ENCODE measurements at regions not wholly inside any gene's neighbourhood (a gene's known extent, or its start where the extent isn't known, plus 50 kb on each side); places are given as distances from the start of the nearest gene placed in this dataset.

DNA sequence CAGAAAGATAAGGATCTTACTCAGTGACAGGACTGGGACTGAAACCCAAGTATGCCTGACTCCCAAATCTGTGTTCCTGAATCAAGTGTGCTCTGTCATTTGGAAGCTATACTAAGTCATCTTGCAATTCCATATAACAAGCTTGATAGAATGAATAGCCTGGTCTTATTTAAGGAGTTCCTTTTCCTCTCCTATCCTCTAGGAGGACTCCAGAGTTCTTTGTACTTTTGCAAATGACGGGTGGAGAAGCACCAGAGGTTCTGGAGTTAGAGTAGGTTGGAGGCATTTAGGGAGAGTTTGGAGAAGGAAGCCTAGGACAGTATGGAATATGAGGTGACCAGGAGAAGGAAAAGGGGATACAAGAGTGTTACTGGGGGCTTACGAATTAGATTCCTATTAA, 92.9 kb upstream of the RCN1 start:
- DNase-seq: peak; percentile 22

DNA sequence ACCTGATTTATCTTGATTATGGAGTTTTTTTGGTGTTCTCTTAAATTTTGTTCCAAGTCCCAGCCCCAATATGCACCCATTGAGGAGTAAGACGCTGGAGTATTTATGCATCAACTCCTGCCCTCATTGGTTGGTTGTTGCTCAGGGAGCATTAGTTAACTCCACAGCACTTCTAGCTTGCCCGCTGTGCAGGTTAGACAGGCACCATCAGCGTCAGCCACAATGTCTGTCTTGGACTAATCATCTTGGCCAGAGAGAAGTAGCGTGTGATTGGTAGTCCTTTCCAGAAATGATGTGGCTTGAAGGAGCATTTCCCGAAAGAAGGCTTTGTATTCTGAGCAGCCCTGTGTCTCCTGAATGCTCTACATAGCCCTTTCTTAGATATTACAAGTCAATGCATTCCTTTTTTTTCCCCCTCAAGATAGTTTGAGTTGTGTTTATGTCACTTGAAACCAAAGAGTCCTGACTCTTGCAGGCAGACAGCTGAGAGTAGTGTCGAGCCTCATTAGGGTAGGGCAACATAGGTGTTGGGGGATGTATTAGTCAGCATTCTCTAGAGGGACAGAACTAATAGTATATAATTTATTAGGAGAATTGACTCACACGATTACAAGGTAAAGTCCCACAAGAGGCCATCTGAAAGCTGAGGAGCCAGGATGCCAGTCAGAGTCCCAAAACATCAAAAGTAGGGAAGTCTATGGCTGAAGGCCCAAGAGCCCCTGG, 94.6 kb upstream of the RCN1 start:
- DNase-seq: no peak

DNA sequence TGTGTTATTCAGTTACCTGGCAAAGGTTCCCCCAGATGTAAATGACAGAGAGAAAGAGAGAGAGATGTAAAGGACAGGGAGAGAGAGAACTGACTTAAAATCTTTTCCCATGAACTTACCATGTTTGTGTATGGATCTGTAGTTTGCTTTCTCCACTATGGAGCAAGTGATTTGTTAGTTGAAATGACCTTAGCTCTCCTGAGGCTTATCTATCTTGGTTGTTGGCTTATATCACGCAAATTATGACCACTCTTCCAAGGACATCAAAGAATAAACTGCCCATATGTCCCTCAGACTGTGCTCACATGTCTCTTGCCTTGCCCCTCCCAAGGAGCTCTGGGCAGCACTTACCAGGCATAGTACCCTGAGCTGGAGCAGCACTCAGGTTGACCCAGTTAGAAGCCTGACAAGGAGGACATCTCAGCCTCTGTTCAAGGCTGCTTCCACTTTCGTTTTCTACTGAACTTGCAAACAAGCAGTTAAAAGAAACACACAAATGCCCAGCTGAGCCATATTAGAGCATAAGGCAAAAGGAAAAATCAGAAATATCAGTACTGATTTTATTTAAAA, 95.3 kb upstream of the RCN1 start:
- DNase-seq: peak; percentile 69

DNA sequence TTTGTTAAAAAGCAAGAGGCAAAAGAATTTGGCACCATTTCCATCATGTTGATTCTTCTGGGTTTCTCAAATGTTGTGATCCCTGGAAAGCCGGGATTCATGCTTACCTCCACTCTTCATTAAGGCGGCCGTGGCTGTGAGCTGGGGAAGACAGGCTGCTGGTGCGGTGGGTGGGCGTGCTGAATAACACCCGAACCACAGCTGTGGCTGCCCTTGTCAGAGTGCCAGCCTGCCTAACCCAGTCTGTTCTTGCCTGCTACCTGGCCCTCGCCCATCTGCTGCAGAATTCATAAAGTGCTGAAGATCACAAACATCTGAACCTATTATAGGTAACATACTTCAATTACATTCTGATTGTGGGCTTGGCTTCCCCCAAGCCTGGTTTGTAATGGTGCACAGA, 95.8 kb upstream of the RCN1 start:
- DNase-seq: peak; percentile 94

- DNase-seq: peak; percentile 86
These were observed 103.5 kb upstream of the RCN1 start for GRCh38 chr11:31987118-31988005.

GRCh38 chr11:31986201-31986889, 104.5 kb upstream of the RCN1 start:
- peak; percentile 22 for DNase-seq

- DNase-seq: no peak
These were observed 109.4 kb upstream of the RCN1 start for GRCh38 chr11:31981457-31981856.

- no peak for DNase-seq
These were observed 113.5 kb upstream of the RCN1 start for GRCh38 chr11:31977343-31977742.

DNA sequence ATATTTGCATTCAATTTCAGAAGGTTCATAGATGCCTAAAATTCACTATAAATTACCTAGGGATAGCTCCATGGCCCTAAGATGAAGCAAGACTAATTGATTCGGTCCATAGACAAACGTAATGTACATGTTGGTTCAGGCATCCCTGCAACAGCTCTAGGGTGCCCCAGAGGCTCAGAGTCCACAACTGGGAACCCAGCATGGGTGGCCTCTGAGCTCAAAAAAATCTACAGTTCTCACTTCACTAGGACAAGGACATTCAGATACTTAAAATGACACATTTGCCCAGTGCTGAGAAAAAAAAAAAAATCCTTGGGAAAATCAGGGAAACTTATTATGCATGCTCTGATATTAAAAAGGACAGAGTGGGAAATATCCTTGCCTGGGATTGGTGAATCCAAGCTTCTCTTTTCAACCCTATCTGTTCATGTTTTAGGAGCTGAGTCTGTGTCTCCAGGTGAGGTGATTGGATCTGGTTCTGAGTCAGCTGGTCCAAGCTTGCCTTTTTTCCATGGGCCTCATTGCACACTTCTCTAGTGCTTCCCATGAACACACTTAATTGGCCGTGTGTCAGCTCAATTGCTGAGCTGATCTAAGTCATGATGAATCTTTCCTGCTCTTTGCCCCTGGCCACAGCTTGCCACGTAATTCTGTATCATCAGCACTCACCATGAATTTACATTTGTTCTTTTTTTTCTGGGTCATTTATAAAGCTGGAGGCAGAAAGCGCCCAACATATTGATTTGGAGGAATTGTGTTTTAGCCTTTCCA, 116.3 kb upstream of the RCN1 start:
- no peak for DNase-seq

DNA sequence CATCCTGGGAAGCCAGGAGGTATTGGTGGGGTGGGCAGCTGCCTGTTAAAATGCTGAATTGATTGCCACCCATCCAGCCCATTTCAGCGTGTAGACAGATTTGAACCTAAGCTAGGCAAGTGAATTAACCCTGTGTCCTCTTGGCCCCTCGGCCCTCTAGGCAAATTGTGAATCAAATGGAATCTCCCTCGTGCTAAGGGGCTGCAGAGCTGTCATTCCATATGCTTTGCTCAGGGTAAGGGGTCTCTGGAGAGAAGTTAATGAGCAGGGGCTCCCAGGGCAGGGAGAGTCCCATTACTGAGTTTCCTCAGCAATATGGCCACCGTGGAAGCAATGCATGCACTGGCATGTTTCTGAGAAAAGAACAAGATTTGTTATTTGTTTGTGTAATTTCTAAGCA, 117.7 kb upstream of the RCN1 start:
- no peak for DNase-seq

- no peak for DNase-seq
These were observed 118.3 kb upstream of the RCN1 start for GRCh38 chr11:31972623-31973022.

- DNase-seq: no peak
These were observed 121.5 kb upstream of the RCN1 start for GRCh38 chr11:31969359-31969702.

GRCh38 chr11:31968461-31969358, 122.2 kb upstream of the RCN1 start:
- peak; percentile 46 for DNase-seq

- DNase-seq: peak; percentile 44
These were observed 123.3 kb upstream of the RCN1 start for GRCh38 chr11:31967404-31968130.

GRCh38 chr11:31966846-31967245, 124.0 kb upstream of the RCN1 start:
- DNase-seq: no peak

- DNase-seq: no peak
These were observed 126.7 kb upstream of the RCN1 start for GRCh38 chr11:31964181-31964580.

- no peak for DNase-seq
These were observed 130.7 kb upstream of the RCN1 start for GRCh38 chr11:31960126-31960525.

GRCh38 chr11:31959716-31960115, 131.2 kb upstream of the RCN1 start:
- DNase-seq: no peak

GRCh38 chr11:31958076-31958735, 132.7 kb upstream of the RCN1 start:
- peak; percentile 82 for DNase-seq

DNA sequence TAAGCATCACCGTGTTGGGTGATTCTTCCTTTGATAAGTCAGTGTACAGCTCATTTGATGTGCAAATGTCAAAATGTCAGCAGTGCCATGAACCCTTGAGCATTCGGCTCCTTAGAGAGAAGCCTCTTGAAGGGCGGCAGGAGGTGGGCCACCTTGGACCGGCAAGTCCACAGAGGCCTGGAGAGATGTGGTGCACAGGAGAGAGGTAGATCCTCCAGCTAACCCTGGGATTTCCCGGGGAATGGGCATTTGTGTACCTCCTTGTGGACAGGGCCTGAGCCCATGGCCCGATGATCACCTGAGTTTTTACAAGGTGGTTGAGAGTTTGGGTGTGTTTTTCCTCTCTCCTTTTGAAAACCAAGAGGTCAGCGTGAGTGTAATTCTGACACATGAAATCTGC, 133.2 kb upstream of the RCN1 start:
- DNase-seq: no peak

All from NCI-H69 (cell line).